Renal cortex interstitium (tissue), 11 donors: ENCODE measurements at regions not wholly inside any gene's neighbourhood (a gene's known extent, or its start where the extent isn't known, plus 50 kb on each side); places are given as distances from the start of the nearest gene placed in this dataset.
A peak's percentile ranks its signal among the peaks of the same experiment; 100 is the strongest.

Experiments used
- DNase-seq, 11 donors: peaks; one replicate each; pipeline ENCODE4 v3.0.0-alpha.2; 2013; ENCODE audit warnings: low read depth in 9 of 11, low spot score in 4 of 11; ENCODE audit errors: extremely low read depth in 1 of 11

- DNase-seq: no peak
These were observed 345.2 kb upstream of the IL12A start for GRCh38 chr3:159643406-159643805.

- DNase-seq: no peak
These were observed 342.8 kb upstream of the IL12A start for GRCh38 chr3:159645874-159646273.

- DNase-seq: no peak
These were observed 338.7 kb upstream of the IL12A start for GRCh38 chr3:159649951-159650350.

- no peak for DNase-seq
These were observed 337.9 kb upstream of the IL12A start for GRCh38 chr3:159650726-159651125.

GRCh38 chr3:159652452-159652851 lies 336.2 kb upstream of the IL12A start:
- DNase-seq: no peak

- DNase-seq: no peak
These were observed 334.2 kb upstream of the IL12A start for GRCh38 chr3:159654183-159655134.

- no peak for DNase-seq
These were observed 333.4 kb upstream of the IL12A start for GRCh38 chr3:159655202-159655601.

- no peak for DNase-seq
These were observed 331.5 kb upstream of the IL12A start for GRCh38 chr3:159657176-159657575.

- DNase-seq: no peak
These were observed 331.0 kb upstream of the IL12A start for GRCh38 chr3:159657629-159658028.

- no peak for DNase-seq
These were observed 328.3 kb upstream of the IL12A start for GRCh38 chr3:159660326-159660725.

- no peak for DNase-seq
These were observed 327.7 kb upstream of the IL12A start for GRCh38 chr3:159660901-159661300.

- no peak for DNase-seq
These were observed 326.1 kb upstream of the IL12A start for GRCh38 chr3:159662549-159662948.

GRCh38 chr3:159664006-159664405 lies 324.6 kb upstream of the IL12A start:
- no peak for DNase-seq

- no peak for DNase-seq
These were observed 324.0 kb upstream of the IL12A start for GRCh38 chr3:159664653-159665052.

GRCh38 chr3:159667261-159667660 lies 321.4 kb upstream of the IL12A start:
- DNase-seq: no peak

GRCh38 chr3:159668461-159668860 lies 320.2 kb upstream of the IL12A start:
- no peak for DNase-seq

- peak in 3 of 11 donors; percentile 5 to 32 (median 18) for DNase-seq
These were observed 319.6 kb upstream of the IL12A start for GRCh38 chr3:159668990-159669476.

- DNase-seq: no peak
These were observed 318.9 kb upstream of the IL12A start for GRCh38 chr3:159669766-159670165.

GRCh38 chr3:159672728-159673688 lies 315.6 kb upstream of the IL12A start:
- no peak for DNase-seq

- DNase-seq: no peak
These were observed 314.1 kb upstream of the IL12A start for GRCh38 chr3:159674583-159674982.
